ENCODE measurements at regions not wholly inside any gene's neighbourhood (a gene's known extent, or its start where the extent isn't known, plus 50 kb on each side); places are given as distances from the start of the nearest gene placed in this dataset.

DNA sequence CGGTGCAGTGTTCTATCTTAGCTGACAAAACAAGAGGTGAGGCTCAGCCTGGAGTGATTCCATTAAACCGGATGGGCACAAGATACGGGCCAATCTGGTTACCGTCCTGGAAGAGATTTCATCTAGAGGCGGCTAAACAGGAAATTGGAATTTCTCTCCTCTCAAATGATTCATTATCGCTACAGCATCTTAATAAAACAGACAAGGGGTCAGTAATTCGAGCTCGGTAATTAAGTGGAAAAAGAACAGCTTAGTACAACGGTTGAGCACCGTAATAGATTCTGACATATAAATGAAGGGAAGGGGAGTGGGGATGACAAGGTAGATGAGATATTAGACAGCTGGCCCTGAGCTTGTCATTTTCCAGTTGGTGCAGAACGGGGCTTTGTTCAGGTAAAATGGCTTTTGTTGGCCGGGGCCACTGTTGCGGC lies 137.2 kb downstream of the EDN3 start:
- TF ChIP-seq POLR2A (IDR thresholded peaks at IDR 0.05), result no peak
- TF ChIP-seq, protein P1, sequence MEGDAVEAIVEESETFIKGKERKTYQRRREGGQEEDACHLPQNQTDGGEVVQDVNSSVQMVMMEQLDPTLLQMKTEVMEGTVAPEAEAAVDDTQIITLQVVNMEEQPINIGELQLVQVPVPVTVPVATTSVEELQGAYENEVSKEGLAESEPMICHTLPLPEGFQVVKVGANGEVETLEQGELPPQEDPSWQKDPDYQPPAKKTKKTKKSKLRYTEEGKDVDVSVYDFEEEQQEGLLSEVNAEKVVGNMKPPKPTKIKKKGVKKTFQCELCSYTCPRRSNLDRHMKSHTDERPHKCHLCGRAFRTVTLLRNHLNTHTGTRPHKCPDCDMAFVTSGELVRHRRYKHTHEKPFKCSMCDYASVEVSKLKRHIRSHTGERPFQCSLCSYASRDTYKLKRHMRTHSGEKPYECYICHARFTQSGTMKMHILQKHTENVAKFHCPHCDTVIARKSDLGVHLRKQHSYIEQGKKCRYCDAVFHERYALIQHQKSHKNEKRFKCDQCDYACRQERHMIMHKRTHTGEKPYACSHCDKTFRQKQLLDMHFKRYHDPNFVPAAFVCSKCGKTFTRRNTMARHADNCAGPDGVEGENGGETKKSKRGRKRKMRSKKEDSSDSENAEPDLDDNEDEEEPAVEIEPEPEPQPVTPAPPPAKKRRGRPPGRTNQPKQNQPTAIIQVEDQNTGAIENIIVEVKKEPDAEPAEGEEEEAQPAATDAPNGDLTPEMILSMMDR (IDR thresholded peaks at IDR 0.05), result no peak
